ENCODE measurements at regions not wholly inside any gene's neighbourhood (a gene's known extent, or its start where the extent isn't known, plus 50 kb on each side); places are given as distances from the start of the nearest gene placed in this dataset.

- Histone ChIP-seq H3K4me3 (ENCODE audit: low read depth in 2 of 2, low read length in 1 of 2) (no peak overlapping the region), H4K20me1 (ENCODE audit: insufficient read depth) (no peaks in the 10 kb centered on the region), H3F3A (replicated peaks; ENCODE audit: insufficient read depth) (no peaks in the 10 kb centered on the region), H3K27ac (ENCODE audit: low read depth in 2 of 2, low read length in 1 of 2) (no peak overlapping the region), H3K4me2 (no peak overlapping the region), H3K27me3 (ENCODE audit: insufficient read depth) (no peaks in the 10 kb centered on the region), H3K4me1 (ENCODE audit: control insufficient read depth in 1 of 2, insufficient read depth in 2 of 2, low read depth in 1 of 2, low read length in 1 of 2) (peaks cover 0 to under 1% of the 10 kb centered on the region in 2 experiments; a peak in 1 of 4 replicates), H3K9me3 (no peaks in the 10 kb centered on the region), H3K36me3 (replicated peaks in 1 of 2; ENCODE audit: control insufficient read depth in 1 of 2, insufficient read depth in 2 of 2, low read length in 1 of 2) (no peaks in the 10 kb centered on the region), H3K9me2 (no peaks in the 10 kb centered on the region), H2AFZ (ENCODE audit: low read depth) (no peak overlapping the region), H3K9ac (no peak overlapping the region), H3K79me2 (ENCODE audit: insufficient read depth) (no peaks in the 10 kb centered on the region)
- 82% methylated on average over 8 of the region's 8 CpGs for WGBS (ENCODE audit: low lambda C conversion rate)
- DNase-seq, result no peak
- CTCF ChIA-PET, result no interaction called here
- TF ChIP-seq, protein P1, sequence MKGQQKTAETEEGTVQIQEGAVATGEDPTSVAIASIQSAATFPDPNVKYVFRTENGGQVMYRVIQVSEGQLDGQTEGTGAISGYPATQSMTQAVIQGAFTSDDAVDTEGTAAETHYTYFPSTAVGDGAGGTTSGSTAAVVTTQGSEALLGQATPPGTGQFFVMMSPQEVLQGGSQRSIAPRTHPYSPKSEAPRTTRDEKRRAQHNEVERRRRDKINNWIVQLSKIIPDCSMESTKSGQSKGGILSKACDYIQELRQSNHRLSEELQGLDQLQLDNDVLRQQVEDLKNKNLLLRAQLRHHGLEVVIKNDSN (IDR thresholded peaks at IDR 0.05; ENCODE audit: borderline replicate concordance, low read depth), result no peak
- TF ChIP-seq TCF12 (IDR thresholded peaks at IDR 0.05), result no peak
- no peak for TF ChIP-seq TEAD4 (IDR thresholded peaks at IDR 0.05; ENCODE audit: borderline replicate concordance, insufficient read depth)
- TF ChIP-seq FOXM1 (IDR thresholded peaks at IDR 0.05; ENCODE audit: low read depth), result no peak
- POLR2A ChIA-PET, result no interaction called here
Measured at GRCh38 chr2:195413422-195413821, 243.6 kb upstream of the SLC39A10 start.

DNA sequence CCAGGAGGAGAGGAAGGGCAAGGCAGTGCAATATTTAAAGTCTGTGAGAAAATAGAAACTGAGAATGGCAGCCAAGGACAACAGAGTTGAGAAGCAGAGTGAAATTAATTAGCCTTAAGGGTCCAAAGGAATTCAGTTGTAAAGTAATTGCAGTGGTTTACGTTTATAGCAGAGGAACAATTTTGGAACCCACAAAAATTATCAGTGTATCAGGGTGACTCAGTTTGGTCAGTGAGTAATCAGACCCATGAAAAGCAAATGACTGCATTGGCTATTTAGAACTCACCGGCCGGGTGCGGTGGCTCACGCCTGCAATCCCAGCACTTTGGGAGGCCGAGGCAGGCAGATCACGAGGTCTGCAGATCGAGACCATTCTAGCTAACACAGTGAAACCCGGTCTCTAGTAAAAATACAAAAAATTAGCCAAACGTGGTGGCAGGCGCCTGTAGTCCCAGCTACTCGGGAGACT lies 245.8 kb upstream of the SLC39A10 start:
- H3K4me2 ChIP-seq, result no peak overlapping the region
- no peaks in the 10 kb centered on the region for H3K9me2 ChIP-seq
- 88% methylated on average over 12 of the region's 12 CpGs for WGBS (ENCODE audit: low lambda C conversion rate)
- TF ChIP-seq FOSL2 (IDR thresholded peaks at IDR 0.05; ENCODE audit: borderline replicate concordance, low read depth) (peak; percentile 7; the same call in 1 of the 2 replicates), POLR2AphosphoS5 (IDR thresholded peaks at IDR 0.05; ENCODE audit: low read depth, low read length) (no peak), JUND (IDR thresholded peaks at IDR 0.05) (0 out of 2 replicates have a peak, but pooled peaks have one; percentile 20), TCF12 (IDR thresholded peaks at IDR 0.05) (0 out of 2 replicates have a peak, but pooled peaks have one; percentile 10), TAF1 (IDR thresholded peaks at IDR 0.05; ENCODE audit: borderline replicate concordance, low read depth, low read length) (no peak), CHD2 (IDR thresholded peaks at IDR 0.05; ENCODE audit: low read length, partially characterized antibody) (no peak), RXRA (IDR thresholded peaks at IDR 0.05; ENCODE audit: borderline replicate concordance, low read depth) (no peak), RAD21 (IDR thresholded peaks at IDR 0.05; ENCODE audit: low read length) (no peak), ELF1 (IDR thresholded peaks at IDR 0.05) (no peak)
- TF ChIP-seq, protein P1 (IDR thresholded peaks at IDR 0.05; ENCODE audit: borderline replicate concordance, low read depth), result no peak
- H3K27ac ChIP-seq (ENCODE audit: low read depth in 2 of 2, low read length in 1 of 2), result peak overlapping the region in 1 of 2 experiments; percentile 23; a peak in 1 of 4 replicates
- H3K36me3 ChIP-seq (replicated peaks in 1 of 2; ENCODE audit: control insufficient read depth in 1 of 2, insufficient read depth in 2 of 2, low read length in 1 of 2), result no peaks in the 10 kb centered on the region
- H3K9ac ChIP-seq, result no peak overlapping the region
- CTCF ChIA-PET, result no interaction called here
- peaks cover 0 to 4% of the 10 kb centered on the region in 2 experiments; a peak in 2 of 4 replicates for H3K4me1 ChIP-seq (ENCODE audit: control insufficient read depth in 1 of 2, insufficient read depth in 2 of 2, low read depth in 1 of 2, low read length in 1 of 2)
- POLR2A ChIA-PET, result no interaction called here
- no peaks in the 10 kb centered on the region for H3F3A ChIP-seq (replicated peaks; ENCODE audit: insufficient read depth)
- no peaks in the 10 kb centered on the region for H4K20me1 ChIP-seq (ENCODE audit: insufficient read depth)
- H3K9me3 ChIP-seq, result no peaks in the 10 kb centered on the region
- no peak overlapping the region; the same call in 1 of the 2 replicates for H2AFZ ChIP-seq (ENCODE audit: low read depth)
- DNase-seq, result no peak
- H3K79me2 ChIP-seq (ENCODE audit: insufficient read depth), result no peaks in the 10 kb centered on the region
- H3K27me3 ChIP-seq (ENCODE audit: insufficient read depth), result no peaks in the 10 kb centered on the region
- no peak overlapping the region for H3K4me3 ChIP-seq (ENCODE audit: low read depth in 2 of 2, low read length in 1 of 2)
